OCI-LY3 (cell line): ENCODE measurements at regions not wholly inside any gene's neighbourhood (a gene's known extent, or its start where the extent isn't known, plus 50 kb on each side); places are given as distances from the start of the nearest gene placed in this dataset.

ENCODE experiments used
- EZH2phosphoT487 ChIP-seq: fragments of 200-600 bp; shearing (Covaris generic); IDR thresholded peaks from 2 replicates; pipeline ENCODE4 v1.6.1; 2018; ENCODE audit warnings: antibody characterized with exemption, mixed run types, low read depth
- TF ChIP-seq, protein P1 (sequence below): fragments of 200-600, 300-600 bp; sonication (generic); IDR thresholded peaks from 2 replicates; pipeline ENCODE4 v1.5.1; 2014; ENCODE audit warnings: antibody characterized with exemption, low read length, low read depth

DNA sequence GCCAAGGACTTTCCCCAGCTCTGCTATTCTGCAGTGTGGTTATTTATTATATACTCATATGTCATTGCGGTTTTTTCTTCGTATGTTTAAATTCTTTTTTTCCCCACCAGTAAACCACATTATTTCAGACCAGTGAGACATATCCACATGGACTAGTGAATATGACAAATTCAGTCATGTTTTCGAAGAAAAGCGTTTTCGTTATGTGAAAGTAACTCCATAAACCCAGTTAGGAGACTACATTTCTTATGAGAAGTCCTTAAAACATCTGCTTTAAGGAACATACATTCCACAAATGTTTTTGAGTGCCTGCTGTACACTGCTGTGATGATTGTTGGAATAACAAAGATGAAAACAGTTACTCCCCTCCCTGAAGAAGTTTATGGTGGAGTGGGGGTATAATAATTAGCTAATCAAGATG, 591.8 kb upstream of the CLINT1 start:
- TF ChIP-seq, protein P1, sequence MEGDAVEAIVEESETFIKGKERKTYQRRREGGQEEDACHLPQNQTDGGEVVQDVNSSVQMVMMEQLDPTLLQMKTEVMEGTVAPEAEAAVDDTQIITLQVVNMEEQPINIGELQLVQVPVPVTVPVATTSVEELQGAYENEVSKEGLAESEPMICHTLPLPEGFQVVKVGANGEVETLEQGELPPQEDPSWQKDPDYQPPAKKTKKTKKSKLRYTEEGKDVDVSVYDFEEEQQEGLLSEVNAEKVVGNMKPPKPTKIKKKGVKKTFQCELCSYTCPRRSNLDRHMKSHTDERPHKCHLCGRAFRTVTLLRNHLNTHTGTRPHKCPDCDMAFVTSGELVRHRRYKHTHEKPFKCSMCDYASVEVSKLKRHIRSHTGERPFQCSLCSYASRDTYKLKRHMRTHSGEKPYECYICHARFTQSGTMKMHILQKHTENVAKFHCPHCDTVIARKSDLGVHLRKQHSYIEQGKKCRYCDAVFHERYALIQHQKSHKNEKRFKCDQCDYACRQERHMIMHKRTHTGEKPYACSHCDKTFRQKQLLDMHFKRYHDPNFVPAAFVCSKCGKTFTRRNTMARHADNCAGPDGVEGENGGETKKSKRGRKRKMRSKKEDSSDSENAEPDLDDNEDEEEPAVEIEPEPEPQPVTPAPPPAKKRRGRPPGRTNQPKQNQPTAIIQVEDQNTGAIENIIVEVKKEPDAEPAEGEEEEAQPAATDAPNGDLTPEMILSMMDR = no peak
- no peak for TF ChIP-seq EZH2phosphoT487
